ENCODE measurements at regions not wholly inside any gene's neighbourhood (a gene's known extent, or its start where the extent isn't known, plus 50 kb on each side); places are given as distances from the start of the nearest gene placed in this dataset.
A peak's percentile ranks its signal among the peaks of the same experiment; 100 is the strongest.
"Not testable (repeated sequence)": the region's sequence is repeated elsewhere in the genome, so short reads cannot be mapped to it uniquely, and the experiment has no call there.

DNA sequence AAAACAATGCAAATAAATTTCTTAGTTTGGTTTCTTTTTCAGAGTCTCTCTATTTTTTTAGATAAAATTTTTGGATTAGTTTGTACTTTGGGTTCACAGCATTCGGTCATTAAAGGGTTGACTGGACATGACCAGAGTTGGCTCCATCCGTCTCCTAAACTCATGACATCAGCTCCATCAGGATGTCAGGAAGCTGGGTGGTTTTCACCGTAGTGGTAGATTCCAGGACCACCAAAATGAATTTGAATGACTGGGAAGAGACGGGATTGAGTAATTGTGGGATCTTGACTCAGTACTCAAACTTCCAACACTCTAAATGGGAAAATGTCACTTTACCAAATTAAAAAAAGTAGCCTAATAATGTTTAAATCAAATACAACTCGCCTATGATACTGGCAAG is 279.2 kb upstream of the DUSP10 start:
- DNase-seq, result no peak

DNA sequence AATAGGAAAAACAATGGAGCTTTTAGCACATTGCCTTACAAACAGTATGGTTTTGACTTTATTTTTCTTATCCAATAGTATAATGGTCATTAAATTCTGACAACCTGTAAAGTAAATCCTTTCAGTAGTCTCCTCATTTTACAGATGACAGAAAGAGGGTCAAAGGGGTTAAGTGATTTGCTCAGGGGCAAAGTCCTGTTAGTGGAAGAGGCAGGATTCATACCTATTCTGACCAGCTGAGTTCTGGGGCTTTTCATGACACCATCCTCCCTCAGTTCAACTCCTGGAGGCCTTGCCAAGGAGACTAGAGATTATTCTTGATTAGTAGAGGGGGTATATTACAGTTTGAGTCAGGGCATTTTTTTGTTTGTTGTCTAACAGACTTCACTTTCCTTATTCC is 278.7 kb upstream of the DUSP10 start:
- DNase-seq, result no peak

DNA sequence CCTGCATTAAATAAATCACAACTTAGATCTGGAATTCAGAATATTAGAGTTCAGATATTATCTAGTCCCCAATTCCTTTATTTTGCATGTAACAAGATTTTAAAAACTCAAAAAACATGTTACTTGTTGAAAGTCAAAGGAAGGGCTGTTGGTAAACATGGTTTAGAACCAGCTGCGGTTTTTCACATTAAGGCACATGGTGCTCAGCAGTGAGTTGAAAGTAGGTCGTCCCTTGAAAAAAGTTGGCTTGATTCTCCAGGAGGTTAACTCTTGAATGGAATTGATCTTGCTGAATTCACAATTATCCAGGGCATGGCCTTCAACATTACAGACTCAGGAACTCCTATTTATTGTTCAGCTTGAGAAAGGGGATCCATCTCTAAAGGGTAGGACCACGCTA is 277.1 kb upstream of the DUSP10 start:
- no peak for DNase-seq

DNA sequence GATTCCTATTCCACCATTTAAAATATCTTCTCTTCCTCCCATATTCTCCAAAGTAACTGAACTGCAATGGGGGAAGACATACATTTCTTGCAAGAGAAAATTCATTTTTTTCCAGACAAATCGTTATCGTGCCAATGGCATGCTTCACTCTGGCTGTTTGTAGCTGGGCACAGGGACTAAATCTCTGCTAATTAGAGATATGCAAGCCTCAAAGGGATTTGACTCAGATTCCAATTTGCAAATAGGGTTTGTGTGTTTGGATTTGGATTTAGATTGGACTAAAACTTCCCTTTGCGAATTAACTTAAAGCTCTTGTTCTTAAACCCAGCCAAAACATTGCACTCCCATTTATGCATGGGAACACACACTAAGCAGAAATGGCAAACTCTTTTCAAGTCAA is 276.2 kb upstream of the DUSP10 start:
- DNase-seq, result no peak

DNA sequence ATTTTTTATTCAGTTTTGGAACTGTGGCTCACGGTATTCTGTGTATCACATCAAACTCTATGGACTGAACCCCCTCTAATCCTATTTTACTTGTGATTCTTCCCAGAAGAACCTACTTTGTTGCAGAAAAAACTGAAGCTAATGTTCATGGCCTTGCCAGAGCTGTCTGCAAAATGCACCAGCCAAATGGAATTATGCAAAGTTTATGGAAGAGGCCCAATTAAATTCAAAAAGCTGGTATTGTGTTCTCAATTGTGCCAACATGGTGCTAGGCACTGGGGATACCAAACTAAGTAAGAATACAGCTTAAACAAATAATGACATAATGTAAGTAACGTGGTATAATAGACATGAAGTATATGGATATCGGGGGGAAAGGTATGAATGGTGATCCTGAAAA is 273.8 kb upstream of the DUSP10 start:
- DNase-seq, result no peak

DNA sequence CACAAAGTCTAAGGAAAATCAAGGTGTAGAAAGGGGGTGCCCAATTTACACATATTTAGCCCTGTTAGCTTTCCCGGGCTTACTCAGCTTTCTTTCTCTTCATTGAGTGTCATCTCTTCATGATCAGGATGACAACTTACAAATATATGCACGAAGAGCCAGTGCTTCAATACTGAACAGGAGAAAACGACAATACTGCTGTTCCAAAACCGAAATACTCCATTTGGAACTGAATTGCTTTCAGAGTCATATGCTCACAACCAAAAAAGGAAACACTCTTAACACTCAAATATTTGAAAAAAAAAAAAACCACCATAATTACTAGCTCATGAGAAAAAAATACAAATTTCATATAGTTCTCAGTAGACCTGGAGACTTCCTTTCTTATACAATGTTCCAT is 272.1 kb upstream of the DUSP10 start:
- no peak for DNase-seq

DNA sequence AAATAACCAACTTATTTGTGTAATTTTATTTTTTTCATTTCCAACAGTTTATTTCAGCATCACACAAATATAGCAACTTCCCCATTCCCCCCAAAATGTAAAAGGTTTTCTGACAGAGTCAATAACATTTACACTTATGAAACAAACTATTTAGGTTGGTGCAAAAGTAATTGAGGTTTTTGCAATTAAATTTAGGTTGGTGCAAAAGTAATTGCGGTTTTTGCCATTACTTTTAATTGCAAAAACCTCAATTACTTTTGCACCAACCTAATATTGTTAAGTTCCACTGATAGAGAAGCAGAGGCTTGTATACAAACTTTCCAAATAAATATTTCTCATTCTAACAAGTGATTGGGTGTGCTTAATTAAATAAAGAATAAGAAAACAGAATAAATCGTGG is 270.9 kb upstream of the DUSP10 start:
- no peak for DNase-seq

DNA sequence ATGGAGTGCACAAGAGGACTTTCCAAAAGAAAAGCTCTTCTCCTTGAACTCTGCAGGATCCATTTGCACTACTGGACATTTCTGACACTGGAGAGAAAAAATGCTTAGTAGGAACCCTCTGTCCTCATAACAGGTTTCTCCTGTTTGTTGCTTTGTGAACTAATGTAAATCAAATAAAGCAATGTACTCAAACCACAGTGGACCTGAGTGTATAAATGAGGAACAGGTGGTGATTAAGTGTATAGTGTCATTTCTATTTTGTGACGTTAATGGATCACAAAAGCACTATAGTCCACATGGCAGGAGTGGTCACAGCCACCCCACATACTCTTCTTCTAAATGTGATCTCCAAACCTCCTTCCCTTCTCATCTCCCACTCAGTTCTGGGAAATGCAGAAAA is 268.4 kb upstream of the DUSP10 start:
- DNase-seq, result no peak

DNA sequence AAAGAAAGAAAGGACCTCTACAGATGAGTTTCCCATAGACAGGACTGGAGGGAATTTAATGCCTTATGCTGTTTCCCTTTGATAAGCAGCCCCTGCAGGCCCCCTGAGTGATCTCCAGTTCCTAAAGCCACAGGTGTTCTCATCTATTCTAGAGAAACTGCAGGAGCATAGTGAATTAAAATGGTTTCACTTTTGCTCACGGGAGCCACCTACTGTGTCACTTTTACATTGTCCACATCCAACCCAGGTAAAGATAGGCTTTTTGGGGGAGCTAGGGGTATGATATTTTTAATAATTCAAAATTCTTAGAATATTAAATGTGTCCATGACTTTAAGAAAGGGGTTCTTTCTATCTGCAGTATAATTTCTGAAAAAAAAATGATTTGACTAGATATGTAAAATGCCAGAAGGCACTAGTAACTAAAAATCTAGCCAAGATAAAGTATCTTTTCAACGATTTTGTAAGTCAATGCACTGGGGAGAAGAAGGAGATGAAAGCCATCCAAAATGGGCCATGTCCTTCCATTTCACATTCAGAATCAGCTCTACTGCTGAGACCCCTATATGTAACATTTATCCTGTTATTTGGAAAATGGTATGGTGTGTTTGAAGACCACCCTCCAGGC is 267.3 kb upstream of the DUSP10 start:
- DNase-seq, result peak; percentile 65

DNA sequence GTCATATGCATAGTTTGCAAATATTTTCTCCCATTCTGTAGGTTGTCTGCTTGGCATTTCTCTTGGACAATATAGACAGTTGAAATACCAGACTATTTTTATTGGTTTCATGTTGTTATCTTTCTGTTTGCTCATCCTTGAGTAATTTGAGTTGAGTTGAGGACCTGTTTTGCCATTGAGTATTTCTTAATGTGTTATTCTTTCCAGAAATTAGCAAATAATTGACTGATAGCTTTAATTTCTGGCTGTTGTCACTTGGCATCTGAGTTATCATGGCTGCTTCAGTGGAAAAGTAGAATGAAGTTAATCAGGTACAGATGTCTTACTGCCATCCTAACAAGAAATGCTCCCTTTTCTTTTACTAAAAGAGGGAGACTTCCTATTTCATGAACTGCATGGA is 264.8 kb upstream of the DUSP10 start:
- no peak for DNase-seq

DNA sequence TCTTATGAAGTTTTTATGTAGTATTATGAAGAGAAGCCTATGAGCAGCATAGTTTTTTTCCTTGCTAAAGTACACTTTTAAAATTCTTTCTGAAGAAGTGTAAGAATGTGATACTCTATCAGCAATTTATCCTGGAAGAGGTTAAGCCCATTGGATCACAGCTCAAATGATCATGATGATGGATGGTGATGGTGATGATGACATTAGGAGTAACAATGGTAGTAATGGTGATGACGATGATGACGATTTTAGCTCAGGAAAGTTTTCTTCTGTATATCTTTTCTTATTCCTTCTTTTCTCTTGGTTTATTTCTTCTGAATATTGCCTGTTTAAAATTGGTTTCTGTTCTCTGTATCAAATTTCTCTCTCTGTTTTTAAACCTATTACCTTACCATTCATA is 262.9 kb upstream of the DUSP10 start:
- DNase-seq, result no peak

DNA sequence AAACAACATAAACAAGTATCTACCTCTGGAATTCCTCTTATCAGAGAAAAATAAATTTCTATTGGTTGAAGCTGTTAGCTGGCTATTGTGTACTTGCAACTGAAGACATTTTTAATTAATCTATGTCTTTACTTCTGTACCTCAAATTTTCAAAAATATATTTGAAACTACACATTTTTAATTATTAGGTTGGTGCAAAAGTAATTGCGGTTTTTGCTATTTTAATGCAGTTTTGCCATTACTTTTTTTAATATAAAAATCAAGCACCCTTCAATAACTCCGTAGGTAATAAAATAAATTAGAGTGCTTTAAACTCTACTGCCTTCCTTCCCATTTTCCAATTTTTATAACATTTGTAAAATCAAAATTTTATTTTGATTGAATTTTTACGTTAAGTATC is 262.1 kb upstream of the DUSP10 start:
- no peak for DNase-seq

DNA sequence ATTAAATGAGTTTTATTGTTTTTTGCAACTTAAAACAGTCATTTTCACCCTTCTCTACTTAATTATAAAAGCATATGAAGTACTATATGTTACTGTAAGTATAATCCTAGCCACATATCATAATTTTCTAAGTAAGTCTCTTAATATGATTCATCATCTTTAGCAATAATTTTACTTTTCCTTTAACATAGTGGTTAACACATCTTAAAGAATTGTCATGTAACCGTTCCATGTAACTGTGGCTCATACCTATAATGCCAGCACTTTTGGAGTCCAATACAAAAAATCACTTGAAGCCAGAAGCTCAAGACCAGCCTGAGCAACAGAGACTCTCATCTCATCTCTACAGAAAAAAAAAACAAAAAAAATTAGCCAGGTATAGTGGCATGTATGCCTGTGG is 260.6 kb upstream of the DUSP10 start:
- no peak for DNase-seq

DNA sequence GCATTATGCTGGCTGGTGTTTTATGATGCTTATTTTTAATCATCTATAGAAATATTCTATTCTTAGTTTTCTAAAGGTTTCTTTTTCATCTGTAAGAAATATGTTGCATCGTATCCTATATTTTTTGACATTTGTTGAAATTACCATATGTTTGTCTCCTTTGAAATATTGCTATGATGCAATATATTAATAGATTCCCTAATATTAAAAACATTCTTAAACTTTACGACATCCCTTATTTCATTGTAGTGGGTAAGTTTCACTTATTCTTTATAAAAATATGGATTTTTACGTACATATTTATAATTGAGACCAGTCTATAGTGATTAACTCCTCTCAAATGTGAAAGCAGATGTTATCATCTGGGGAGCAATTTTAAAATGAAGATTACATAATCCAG is 258.2 kb upstream of the DUSP10 start:
- no peak for DNase-seq

DNA sequence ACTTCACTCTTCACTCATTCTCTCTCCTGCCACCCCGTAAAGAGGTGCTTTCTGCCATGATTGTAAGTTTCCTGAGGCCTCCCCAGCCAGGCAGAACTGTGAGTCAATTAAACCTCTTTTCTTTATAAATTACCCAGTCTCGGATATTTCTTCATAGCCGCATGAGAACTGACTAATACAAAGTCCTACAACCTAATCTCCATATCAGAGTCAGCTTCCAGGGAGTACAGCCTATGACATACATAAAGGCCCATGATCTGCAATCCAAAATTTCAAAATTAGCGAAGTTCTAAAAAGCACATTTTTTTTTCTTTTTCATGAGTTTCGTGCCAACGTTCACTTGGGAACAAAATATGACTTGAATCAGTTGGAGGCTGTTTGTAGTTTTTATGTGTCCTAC is 256.9 kb upstream of the DUSP10 start:
- DNase-seq, result no peak

DNA sequence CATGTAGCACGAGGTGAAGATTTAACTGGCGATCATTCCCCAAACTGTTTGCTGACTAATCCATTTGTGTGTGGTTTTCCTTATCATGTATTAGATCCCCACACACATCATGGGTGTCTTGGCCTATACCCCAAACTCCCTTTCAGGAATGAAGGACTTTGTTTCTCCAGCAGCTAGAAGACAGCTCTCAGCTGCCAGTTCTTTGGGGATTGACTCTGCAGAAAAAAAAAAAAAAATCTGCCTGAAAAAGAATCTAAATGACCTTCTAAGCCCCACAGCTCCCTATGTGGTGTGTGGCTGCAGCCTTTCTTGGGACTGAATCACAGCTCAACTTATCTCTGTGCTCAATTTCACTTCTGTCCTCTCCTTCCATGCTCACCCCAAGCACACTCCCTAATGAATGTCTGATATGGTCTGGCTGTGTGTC is 256.3 kb upstream of the DUSP10 start:
- peak; percentile 29 for DNase-seq

DNA sequence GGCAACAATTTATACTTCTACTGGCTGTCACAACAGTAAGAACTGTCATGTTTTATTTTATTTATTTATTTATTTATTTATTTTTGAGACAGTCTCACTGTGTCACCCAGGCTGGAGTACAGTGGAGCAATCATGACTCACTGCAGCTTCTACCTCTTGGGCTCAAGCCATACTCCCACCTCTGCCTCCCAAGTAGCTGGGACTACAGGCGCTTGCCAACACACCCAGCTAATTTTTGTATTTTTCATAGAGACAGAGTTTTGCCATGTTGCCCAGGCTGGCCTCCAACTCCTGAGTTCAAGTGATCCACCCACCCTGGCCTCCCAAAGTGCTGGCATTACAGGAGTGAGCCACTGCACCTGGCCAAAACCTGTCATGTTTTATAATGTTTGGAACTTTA is 255.1 kb upstream of the DUSP10 start:
- DNase-seq, result not testable (repeated sequence)

DNA sequence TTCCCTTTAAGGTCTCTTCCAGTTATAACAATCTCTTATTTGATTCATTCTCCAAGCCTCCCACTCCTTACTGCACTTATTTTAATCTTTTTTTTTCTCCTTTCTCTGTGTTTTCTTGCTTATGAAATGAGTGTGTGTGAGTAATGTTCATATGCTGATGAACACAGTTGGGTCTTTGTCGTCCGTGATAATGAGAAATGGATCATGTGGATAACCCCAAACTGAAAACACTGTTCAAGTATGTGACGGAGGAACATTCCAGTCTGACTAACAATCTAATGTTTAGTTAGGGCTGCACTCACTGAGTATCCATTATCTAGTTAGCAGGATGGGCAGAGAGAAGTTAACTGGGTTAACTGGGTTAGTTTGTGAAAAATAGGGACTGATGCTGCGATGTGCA is 253.1 kb upstream of the DUSP10 start:
- DNase-seq, result no peak

DNA sequence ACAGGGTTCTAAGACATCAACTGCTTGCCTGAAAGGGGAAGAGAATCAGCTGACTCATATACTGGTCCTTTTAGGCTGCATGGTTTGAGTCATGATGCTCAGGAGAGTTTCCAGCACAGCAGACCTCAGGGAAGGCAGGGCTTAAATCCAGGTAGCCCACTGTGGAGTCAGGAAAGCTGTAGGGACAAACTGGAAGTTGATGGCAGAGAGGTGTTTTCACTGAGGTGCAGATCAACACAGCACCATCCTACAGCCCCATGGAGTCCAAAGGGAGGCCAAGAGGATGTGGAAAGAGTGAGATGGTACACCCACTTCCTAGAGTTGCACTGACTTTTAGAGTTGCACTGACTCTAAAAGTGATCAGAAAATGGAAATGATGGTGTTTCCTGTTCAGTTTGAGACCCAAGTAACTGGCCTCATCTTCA is 252.4 kb upstream of the DUSP10 start:
- peak; percentile 11 for DNase-seq

DNA sequence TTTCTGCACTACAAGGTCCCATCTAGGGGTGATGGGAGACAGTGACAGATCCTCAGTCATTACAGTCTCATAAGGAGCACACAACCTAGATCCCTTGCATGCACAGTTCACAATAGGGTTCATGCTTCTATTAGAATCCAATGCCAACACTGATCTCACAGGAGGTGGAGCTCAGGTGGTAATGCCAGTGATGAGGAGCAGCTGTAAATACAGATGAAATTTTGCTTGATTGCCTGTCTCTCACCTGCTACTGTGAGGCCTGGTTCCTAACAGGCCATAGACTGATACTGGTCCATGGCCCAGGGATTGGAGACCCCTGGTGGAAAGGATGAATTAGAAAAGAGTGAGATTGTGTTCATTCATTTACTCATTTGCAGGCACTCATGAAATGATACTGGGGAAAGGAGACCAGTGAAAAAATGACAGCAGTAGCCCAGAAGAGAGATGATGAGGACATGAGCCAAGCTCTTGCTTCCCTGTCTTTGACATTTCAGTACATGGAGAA is 251.6 kb upstream of the DUSP10 start:
- DNase-seq, result no peak

DNA sequence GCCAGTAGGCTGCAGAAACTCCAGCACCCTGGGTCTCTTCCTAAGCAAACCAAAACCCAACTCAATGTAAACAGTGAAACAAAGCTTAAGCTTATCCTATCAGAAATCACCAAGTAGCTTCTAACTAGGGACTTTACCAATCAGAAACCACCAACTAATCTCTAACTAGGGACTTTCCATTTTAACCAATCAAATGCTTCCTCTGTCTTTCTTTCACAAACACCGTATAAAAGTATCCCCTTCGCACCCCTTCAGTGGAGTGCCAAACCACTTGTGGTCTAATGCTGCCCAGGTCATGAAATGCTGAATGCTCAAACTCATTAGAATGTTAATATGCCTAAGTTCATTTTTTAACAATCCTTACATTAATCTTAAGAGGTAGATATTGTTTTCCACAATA is 250.5 kb upstream of the DUSP10 start:
- no peak for DNase-seq

DNA sequence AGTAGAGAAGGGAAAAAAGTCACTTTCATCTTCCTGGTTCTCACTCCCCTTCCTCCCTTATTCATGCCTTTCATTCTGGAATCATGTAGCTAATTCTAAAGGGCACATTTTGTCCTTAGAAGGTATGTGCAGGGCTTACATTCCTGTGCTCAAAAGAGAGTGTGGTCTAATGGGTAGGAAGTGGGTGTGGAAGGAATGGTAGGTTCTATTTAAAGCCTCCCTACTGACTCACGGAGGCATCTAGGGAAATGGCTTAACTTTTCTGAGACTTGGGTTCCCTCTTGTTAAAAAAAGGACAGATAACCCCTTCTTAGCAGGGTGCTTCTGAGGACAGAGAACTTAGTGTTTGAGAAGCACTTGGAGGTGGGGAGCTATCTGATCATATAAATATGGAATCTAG is 249.3 kb upstream of the DUSP10 start:
- DNase-seq, result no peak

DNA sequence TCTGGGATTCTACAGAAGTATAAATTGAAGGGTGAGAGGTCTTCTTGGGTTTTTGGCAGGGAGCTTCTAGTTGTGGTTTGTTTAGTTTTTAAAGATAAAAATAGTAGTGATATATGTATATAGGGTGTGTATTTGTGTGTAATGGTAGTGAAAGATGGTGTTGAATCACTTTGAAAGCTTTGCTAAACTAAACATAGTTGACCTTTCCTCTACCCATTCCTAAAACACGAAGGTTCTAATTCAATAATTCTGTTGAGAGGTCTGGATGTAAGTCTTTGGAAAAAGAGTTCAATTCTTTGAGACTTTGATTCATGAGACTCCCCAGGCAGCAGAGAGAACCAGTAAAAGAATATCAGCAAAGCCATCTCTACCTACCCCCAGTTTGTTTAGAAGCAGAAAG is 247.9 kb upstream of the DUSP10 start:
- no peak for DNase-seq

DNA sequence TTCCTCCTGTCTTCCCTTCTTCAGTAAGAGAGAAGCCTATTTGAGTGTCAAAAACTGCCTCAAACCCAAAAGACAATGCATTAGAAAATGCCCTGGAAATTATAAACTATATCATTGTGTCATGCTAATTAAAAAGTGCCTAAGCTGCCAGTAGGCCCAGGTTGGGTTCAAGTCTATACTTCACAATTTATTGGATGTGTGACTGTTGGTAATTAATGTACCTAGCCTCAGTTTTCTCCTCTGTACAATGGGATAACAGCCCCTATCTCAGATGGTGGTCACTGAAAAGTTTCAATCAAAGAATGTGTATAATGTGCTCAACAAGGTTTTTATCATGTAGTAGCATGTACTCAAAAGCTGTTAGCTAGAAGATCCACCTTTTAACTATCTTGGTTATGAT is 246.9 kb upstream of the DUSP10 start:
- no peak for DNase-seq

DNA sequence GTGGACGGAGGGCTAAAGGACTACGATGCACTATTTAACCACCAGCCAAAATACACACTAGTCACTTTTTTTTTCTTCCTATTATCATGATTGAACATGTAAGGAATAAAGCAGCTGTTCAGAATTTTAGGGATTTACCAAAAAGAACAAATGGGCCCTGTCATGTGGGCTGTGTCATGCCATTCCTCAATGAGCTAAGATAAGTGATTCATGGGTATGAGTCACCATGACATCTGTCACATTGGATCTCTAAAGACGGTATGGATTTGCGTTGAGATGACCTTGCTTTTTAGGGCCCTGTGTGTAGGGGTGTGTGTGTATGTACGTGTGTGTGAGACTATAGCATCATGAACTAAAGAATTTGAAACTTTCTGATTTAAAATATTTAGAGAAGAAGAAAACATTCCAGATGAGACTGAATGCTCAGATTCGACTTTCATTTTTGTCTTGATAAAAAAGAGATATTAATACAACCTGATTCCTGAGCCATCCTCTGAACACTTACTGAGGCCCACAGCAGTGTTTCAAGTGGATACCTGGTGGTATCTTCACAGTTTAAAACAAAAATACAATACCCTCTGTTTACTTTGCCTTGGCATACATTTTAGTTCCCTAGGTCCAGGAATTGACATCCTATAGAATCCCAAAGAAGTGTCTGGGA is 246.1 kb upstream of the DUSP10 start:
- DNase-seq, result no peak

Measured in hematopoietic multipotent progenitor cell treated with erythropoietin and hydrocortisone succinate and interleukin-3 and kit ligand, for 6 days (in vitro differentiated cells).